A549 (cell line): ENCODE measurements at regions not wholly inside any gene's neighbourhood (a gene's known extent, or its start where the extent isn't known, plus 50 kb on each side); places are given as distances from the start of the nearest gene placed in this dataset.

Source experiments
- ATAC-seq, 2 experiments: fragments of 200-7000 bp in 1 of 2; fragments of >200 bp in 1 of 2; cut with Nextera tagmentation in 1 of 2; cut with Tn5 transposase in 1 of 2; 3 replicates each; pipeline versions ENCODE4 v1.8.0 to v1.9.1; 2018 to 2020; ENCODE audit warnings: mild to moderate bottlenecking in 1 of 2, moderate library complexity in 1 of 2
- CTCF ChIA-PET: fragments of 300-600 bp; sonication (Branson Sonifier 250); formaldehyde crosslinking; extraction: SDS; loops from one replicate; lab custom pipeline; 2021; ENCODE audit warnings: antibody characterized with exemption, inconsistent platforms; lab: Yijun Ruan, JAX
- POLR2A ChIA-PET: fragments of 350-600 bp; formaldehyde crosslinking; extraction: SDS; loops from one replicate; lab custom pipeline; 2021; ENCODE audit warnings: antibody characterized with exemption, inconsistent platforms; lab: Yijun Ruan, JAX
- DNase-seq, 2 experiments: peaks; one replicate each; pipeline versions ENCODE4 v3.0.0 to v3.0.0-alpha.2; 2011 to 2016; ENCODE audit warnings: low read depth in 1 of 2, low spot score in 1 of 2
- FAIRE-seq: peaks from 2 replicates; lab custom pipeline; 2011; peaks lifted over from hg19 to GRCh38; lab: Jason Lieb, UNC
- H3K27ac ChIP-seq, 2 experiments: fragments of >200 bp; sonication (Bioruptor Twin); formaldehyde crosslinking; 3 replicates each; pipeline ENCODE4 v1.5.1; 2016 to 2017
- H3K4me1 ChIP-seq: fragments of >200 bp; sonication (Bioruptor Twin); formaldehyde crosslinking; 3 replicates; pipeline ENCODE4 v1.6.1; 2016
- H3K4me2 ChIP-seq: fragments of >200 bp; sonication (Bioruptor Twin); formaldehyde crosslinking; 3 replicates; pipeline ENCODE4 v1.6.1; 2016
- H3K4me3 ChIP-seq: fragments of >200 bp; sonication (Bioruptor Twin); formaldehyde crosslinking; 3 replicates; pipeline ENCODE4 v1.5.1; 2016
- H3K9me3 ChIP-seq: fragments of >200 bp; sonication (Bioruptor Twin); formaldehyde crosslinking; 3 replicates; pipeline ENCODE4 v1.6.1; 2016
- CBX2 ChIP-seq: fragments of 200-600 bp; sonication (generic); IDR thresholded peaks from 2 replicates; pipeline ENCODE4 v1.6.1; 2016; ENCODE audit warnings: low read depth, mild to moderate bottlenecking, borderline replicate concordance
- CHD2 ChIP-seq: fragments of 150-350 bp; IDR thresholded peaks from 2 replicates; pipeline ENCODE4 v1.6.1; 2014; ENCODE audit warnings: low read length; ENCODE audit not compliant: partially characterized antibody
- CHD4 ChIP-seq: fragments of 200-600 bp; sonication (generic); IDR thresholded peaks from 2 replicates; pipeline ENCODE4 v1.6.1; 2016; ENCODE audit warnings: antibody characterized with exemption, mild to moderate bottlenecking, borderline replicate concordance
- FOXS1 ChIP-seq: fragments of 250-450 bp; sonication (Bioruptor Pico); IDR thresholded peaks from 2 replicates; pipeline ENCODE4 v1.5.0; 2020; ENCODE audit warnings: mild to moderate bottlenecking, moderate library complexity
- HDAC2 ChIP-seq: fragments of 200-600 bp; sonication (generic); IDR thresholded peaks from 2 replicates; pipeline ENCODE4 v1.6.1; 2016
- HOXA7 ChIP-seq: fragments of 250-450 bp; sonication (Bioruptor Pico); IDR thresholded peaks from 2 replicates; pipeline ENCODE4 v1.5.0; 2020; ENCODE audit warnings: mild to moderate bottlenecking, moderate library complexity
- JUN ChIP-seq, 2 experiments: fragments of >200 bp; sonication (Bioruptor Twin); formaldehyde crosslinking; IDR thresholded peaks; 2 replicates in 1 of 2; 3 replicates in 1 of 2; pipeline ENCODE4 v1.6.1; 2016 to 2017
- JUNB ChIP-seq: fragments of >200 bp; sonication (Bioruptor Twin); formaldehyde crosslinking; IDR thresholded peaks from 2 replicates; pipeline ENCODE4 v1.6.1; 2016
- MAZ ChIP-seq: fragments of 150-350 bp; IDR thresholded peaks from 2 replicates; pipeline ENCODE4 v1.6.1; 2014; ENCODE audit warnings: antibody characterized with exemption, low read depth, low read length, borderline replicate concordance
- NFE2L2 ChIP-seq: fragments of 150-350 bp; conservative IDR thresholded peaks from 2 replicates; pipeline ENCODE4 v1.6.1; 2014; ENCODE audit warnings: low read length
- NR3C1 ChIP-seq: fragments of >200 bp; sonication (Bioruptor Twin); formaldehyde crosslinking; IDR thresholded peaks from 3 replicates; pipeline ENCODE4 v1.6.1; 2017
- POLR2A ChIP-seq: IDR thresholded peaks from 2 replicates; pipeline ENCODE4 v1.6.1; 2012; ENCODE audit warnings: mild to moderate bottlenecking, low read length
- POLR2AphosphoS2 ChIP-seq: conservative IDR thresholded peaks from 2 replicates; pipeline ENCODE4 v1.6.1; 2012; ENCODE audit warnings: low read length, improper control_type of control experiment, inconsistent platforms
- RAD21 ChIP-seq, 2 experiments: fragments of >200 bp in 1 of 2; sonication (Bioruptor Twin) in 1 of 2; formaldehyde crosslinking in 1 of 2; IDR thresholded peaks in 1 of 2; conservative IDR thresholded peaks in 1 of 2; 2 replicates in 1 of 2; 3 replicates in 1 of 2; pipeline ENCODE4 v1.6.1; 2012 to 2018; ENCODE audit warnings: inconsistent platforms in 1 of 2
- RFX5 ChIP-seq: fragments of 450-650 bp; IDR thresholded peaks from 2 replicates; pipeline ENCODE4 v1.7.1; 2014; ENCODE audit warnings: antibody characterized with exemption, mild to moderate bottlenecking, moderate library complexity
- TP53 ChIP-seq: fragments of 250-450 bp; sonication (Bioruptor Pico); IDR thresholded peaks from 2 replicates; pipeline ENCODE4 v1.5.0; 2021; ENCODE audit warnings: mild to moderate bottlenecking, moderate library complexity
- ZNF302 ChIP-seq: fragments of 250-450 bp; sonication (Bioruptor Pico); IDR thresholded peaks from 2 replicates; pipeline ENCODE4 v1.9.0; 2021; ENCODE audit warnings: inconsistent platforms, mild to moderate bottlenecking, moderate library complexity
- WGBS: methylation state at CpG from one replicate; pipeline ENCODE4 v1.1.6; 2017; ENCODE audit errors: missing lambda C conversion rate; 5-methylcytosine and 5-hydroxymethylcytosine counted together
- TF ChIP-seq, protein P1 (sequence below): fragments of 250-450 bp; sonication (Bioruptor Pico); IDR thresholded peaks from 2 replicates; pipeline ENCODE4 v1.5.0; 2021; ENCODE audit warnings: mild to moderate bottlenecking, moderate library complexity, borderline replicate concordance
- TF ChIP-seq, protein P2 (sequence below): fragments of 450-650 bp; IDR thresholded peaks from 2 replicates; pipeline ENCODE4 v1.6.1; 2014; ENCODE audit warnings: antibody characterized with exemption

DNA sequence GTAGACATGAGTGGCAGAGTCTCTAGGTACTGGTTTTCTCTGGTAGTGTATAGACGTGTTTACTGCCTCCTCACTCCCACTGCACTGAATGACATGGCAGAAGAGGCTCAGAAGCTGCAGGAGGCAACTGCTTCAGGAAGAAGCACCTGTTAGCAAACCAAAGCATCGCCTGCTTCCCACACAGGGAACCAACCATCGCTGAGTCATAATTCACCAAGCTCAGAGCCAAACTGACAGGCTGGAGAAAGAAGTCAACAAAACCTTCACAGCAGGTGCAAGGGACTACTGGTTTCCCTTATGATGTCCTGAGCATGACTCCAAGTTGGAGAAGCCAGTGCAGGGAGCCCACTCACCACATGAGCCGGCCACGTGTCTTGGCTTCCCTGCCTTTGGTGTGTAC, 69.8 kb downstream of the KCTD12 start (continued):
- no peak for TF ChIP-seq FOXS1 (CRISPR knock-in tag)

DNA sequence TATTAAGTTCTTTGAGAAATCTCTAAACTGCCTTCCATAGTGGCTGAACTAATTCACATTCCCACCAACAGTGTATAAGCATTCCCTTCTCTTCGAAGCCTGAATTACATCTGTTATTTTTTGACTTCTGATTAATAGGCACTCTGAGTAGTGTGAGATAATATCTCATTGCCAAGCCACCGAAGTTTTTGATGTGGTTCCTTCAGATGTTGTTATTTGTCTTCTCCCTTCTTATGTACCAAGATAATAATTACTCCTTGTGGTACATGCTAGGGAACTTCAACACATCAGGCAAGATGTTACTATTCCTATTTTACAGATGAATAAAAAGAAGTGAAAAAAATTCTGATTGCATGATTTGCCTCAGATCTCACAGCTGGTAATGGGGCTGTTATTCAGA, 70.9 kb downstream of the KCTD12 start:
- POLR2A ChIA-PET, result no interaction called here
- TF ChIP-seq, protein P1, sequence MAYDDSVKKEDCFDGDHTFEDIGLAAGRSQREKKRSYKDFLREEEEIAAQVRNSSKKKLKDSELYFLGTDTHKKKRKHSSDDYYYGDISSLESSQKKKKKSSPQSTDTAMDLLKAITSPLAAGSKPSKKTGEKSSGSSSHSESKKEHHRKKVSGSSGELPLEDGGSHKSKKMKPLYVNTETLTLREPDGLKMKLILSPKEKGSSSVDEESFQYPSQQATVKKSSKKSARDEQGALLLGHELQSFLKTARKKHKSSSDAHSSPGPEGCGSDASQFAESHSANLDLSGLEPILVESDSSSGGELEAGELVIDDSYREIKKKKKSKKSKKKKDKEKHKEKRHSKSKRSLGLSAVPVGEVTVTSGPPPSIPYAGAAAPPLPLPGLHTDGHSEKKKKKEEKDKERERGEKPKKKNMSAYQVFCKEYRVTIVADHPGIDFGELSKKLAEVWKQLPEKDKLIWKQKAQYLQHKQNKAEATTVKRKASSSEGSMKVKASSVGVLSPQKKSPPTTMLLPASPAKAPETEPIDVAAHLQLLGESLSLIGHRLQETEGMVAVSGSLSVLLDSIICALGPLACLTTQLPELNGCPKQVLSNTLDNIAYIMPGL (CRISPR knock-in tag), result no peak
- no peak for TF ChIP-seq JUNB
- TF ChIP-seq, all 56 proteins: peak for 0
- Histone ChIP-seq H3K9me3 (no peaks in the 10 kb centered on the region), H3K4me1 (no peaks in the 10 kb centered on the region), H3K27ac (no peak overlapping the region), H3K4me3 (no peak overlapping the region), H3K4me2 (no peak overlapping the region)
- 7% methylated on average over 2 of the region's 2 CpGs for WGBS
- FAIRE-seq (no peak), DNase-seq (no peak), ATAC-seq (no peak)
- CTCF ChIA-PET, result no interaction called here

DNA sequence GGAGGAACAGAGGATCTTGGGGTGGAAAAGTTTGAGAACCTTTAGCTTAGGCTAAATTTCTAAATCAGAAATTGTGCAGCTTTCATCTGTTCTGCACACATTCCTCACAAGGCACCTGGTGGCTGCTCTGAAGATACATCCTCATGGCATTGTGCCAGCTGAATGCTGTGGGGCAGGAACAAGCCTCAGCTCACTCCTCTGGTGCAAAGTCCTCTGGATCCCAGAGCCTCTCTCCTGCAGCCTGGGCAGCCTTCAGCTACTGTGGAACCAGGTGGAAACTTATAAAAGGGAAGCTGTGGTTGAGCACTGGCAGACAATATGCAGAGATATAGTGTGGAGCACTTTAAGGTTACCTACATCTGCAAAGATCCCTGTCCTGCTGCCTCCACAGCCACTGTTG, 72.3 kb downstream of the KCTD12 start:
- no peak overlapping the region for H3K4me2 ChIP-seq
- no peak overlapping the region for H3K4me3 ChIP-seq
- no peaks in the 10 kb centered on the region for H3K4me1 ChIP-seq
- DNase-seq (peak in 1 of 2 experiments; percentile 5), FAIRE-seq (no peak), ATAC-seq (no peak)
- no peak overlapping the region for H3K27ac ChIP-seq
- ChIA-PET CTCF (no interaction called here), POLR2A (no interaction called here)
- TF ChIP-seq CHD4 (no peak), RFX5 (no peak), NR3C1 (no peak), POLR2AphosphoS2 (no peak), CBX2 (no peak), HOXA7 (no peak), CHD2 (no peak), RAD21 (conservative IDR thresholded peaks at IDR 0.05 in 1 of 2, IDR thresholded peaks at IDR 0.05 in 1 of 2) (no peak), ZNF302 (CRISPR knock-in tag) (no peak), NFE2L2 (no peak), TP53 (no peak)
- TF ChIP-seq, protein P2, sequence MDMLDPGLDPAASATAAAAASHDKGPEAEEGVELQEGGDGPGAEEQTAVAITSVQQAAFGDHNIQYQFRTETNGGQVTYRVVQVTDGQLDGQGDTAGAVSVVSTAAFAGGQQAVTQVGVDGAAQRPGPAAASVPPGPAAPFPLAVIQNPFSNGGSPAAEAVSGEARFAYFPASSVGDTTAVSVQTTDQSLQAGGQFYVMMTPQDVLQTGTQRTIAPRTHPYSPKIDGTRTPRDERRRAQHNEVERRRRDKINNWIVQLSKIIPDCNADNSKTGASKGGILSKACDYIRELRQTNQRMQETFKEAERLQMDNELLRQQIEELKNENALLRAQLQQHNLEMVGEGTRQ, result no peak
- no peaks in the 10 kb centered on the region for H3K9me3 ChIP-seq

DNA sequence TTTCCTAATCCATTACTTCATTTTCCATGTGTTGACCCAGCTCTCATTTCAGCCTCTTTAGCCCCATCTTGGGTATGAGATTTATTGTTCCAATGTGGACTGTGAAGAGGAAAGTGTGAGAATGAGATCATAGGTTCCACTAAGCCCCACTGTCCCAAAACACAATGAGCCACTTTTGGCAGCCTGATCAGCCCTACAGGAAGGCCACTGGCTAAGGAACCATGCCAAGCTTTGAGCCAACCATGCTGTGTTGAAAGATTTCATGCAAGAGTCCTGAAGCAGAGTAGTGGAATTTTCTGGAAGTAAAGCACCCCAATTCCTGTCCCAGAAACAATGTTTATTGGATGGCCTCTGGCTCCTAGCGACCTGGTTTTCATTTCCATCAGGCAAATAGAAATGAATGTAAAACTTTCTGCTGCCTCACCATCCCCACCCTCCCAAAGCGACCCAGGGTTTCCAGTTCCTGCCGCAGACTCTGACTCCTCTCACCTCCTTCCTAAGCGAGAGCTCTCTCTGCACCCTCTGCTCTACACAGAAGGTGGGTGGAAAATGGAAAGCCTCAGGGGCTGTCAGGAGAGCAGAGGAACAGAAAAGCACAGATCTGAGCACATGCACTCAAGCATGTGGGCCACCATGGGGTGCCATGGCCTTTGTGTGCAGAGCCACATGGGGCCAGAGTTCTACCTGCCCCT, 73.1 kb downstream of the KCTD12 start:
- CTCF ChIA-PET, result no interaction called here
- FAIRE-seq (no peak), ATAC-seq (no peak), DNase-seq (no peak)
- H3K4me1 ChIP-seq, result no peaks in the 10 kb centered on the region
- no peak overlapping the region for H3K4me2 ChIP-seq
- 35% methylated on average over 4 of the region's 4 CpGs for WGBS
- TF ChIP-seq HDAC2 (no peak), CHD4 (no peak), RAD21 (conservative IDR thresholded peaks at IDR 0.05 in 1 of 2, IDR thresholded peaks at IDR 0.05 in 1 of 2) (no peak), JUN (IDR thresholded peaks at IDR 0.05) (no peak), MAZ (no peak), POLR2A (no peak)
- POLR2A ChIA-PET, result no interaction called here
- H3K9me3 ChIP-seq, result no peaks in the 10 kb centered on the region
- no peak overlapping the region for H3K4me3 ChIP-seq
- no peak overlapping the region for H3K27ac ChIP-seq
